IMR-90 (cell line): ENCODE measurements at regions not wholly inside any gene's neighbourhood (a gene's known extent, or its start where the extent isn't known, plus 50 kb on each side); places are given as distances from the start of the nearest gene placed in this dataset.

ENCODE experiments used
- NFE2L2 ChIP-seq: fragments of 150-350 bp; IDR thresholded peaks from 2 replicates; pipeline ENCODE4 v1.6.1; 2016; ENCODE audit warnings: low read depth, mild to moderate bottlenecking, low read length
- POLR2A ChIP-seq: IDR thresholded peaks from 2 replicates; pipeline ENCODE4 v1.6.1; 2012; ENCODE audit warnings: mild to moderate bottlenecking, low read depth, low read length
- RAD21 ChIP-seq: IDR thresholded peaks from 2 replicates; pipeline ENCODE4 v1.6.1; 2012; ENCODE audit warnings: low read length, improper control_type of control experiment
- RFX5 ChIP-seq: IDR thresholded peaks from 2 replicates; pipeline ENCODE4 v1.8.0; 2012; ENCODE audit warnings: low read depth, mild to moderate bottlenecking, low read length, moderate library complexity
- TF ChIP-seq, protein P1 (sequence below): conservative IDR thresholded peaks from 2 replicates; pipeline ENCODE4 v1.5.1; 2012; ENCODE audit warnings: mild to moderate bottlenecking, low read depth, low read length, improper control_type of control experiment

DNA sequence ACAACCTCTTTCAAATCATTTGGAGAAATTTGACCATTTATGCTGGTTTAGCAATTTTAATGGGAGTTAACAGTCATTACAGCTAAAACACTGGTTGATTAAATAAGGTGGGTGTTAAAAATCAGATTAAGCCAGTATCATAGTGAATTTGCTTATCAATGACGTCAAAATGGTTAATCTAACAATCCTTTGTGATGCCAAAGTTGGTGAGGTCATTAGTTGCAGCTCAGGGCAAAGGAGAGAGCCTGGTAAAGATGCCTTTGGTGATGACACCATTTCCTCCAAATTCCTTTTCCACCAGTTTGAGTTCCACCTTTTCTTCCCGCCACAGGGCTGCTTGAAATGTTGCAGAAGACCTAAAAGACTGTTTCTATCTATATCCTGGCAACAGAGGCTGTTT is 757.1 kb upstream of the PIK3C3 start:
- TF ChIP-seq RFX5 (no peak), POLR2A (no peak), NFE2L2 (no peak), RAD21 (no peak)
- TF ChIP-seq, protein P1, sequence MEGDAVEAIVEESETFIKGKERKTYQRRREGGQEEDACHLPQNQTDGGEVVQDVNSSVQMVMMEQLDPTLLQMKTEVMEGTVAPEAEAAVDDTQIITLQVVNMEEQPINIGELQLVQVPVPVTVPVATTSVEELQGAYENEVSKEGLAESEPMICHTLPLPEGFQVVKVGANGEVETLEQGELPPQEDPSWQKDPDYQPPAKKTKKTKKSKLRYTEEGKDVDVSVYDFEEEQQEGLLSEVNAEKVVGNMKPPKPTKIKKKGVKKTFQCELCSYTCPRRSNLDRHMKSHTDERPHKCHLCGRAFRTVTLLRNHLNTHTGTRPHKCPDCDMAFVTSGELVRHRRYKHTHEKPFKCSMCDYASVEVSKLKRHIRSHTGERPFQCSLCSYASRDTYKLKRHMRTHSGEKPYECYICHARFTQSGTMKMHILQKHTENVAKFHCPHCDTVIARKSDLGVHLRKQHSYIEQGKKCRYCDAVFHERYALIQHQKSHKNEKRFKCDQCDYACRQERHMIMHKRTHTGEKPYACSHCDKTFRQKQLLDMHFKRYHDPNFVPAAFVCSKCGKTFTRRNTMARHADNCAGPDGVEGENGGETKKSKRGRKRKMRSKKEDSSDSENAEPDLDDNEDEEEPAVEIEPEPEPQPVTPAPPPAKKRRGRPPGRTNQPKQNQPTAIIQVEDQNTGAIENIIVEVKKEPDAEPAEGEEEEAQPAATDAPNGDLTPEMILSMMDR, result no peak
